HG02763 (cell line): ENCODE measurements at regions not wholly inside any gene's neighbourhood (a gene's known extent, or its start where the extent isn't known, plus 50 kb on each side); places are given as distances from the start of the nearest gene placed in this dataset.
"Not testable (repeated sequence)": the region's sequence is repeated elsewhere in the genome, so short reads cannot be mapped to it uniquely, and the experiment has no call there.

ENCODE experiments used
- ATAC-seq: cut with Tn5 transposase; IDR thresholded peaks from one replicate; pipeline ENCODE4 v1.9.1; 2021; ENCODE audit warnings: mild to moderate bottlenecking, moderate library complexity; ENCODE audit not compliant: unreplicated experiment

DNA sequence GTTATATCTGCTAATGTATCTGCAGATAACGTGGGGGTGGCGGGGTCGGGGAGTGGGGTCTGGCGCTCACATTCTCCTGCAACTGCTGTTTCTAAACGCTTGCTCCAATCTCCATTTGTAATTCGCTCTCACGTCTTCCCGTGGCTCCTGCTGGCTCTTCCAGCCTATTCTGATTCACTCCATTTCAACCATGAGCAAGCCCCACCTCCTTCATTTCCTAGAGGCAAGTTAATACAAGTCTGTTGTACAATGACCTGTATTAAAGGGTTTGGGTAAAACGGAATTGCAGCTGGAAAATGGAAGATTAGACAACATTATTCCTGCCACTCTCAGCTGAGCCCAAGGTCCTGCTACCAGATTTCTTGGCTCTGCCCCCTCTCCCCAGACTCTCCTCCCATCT, 132.3 kb downstream of the CSNK2A3 start:
- ATAC-seq: no peak

DNA sequence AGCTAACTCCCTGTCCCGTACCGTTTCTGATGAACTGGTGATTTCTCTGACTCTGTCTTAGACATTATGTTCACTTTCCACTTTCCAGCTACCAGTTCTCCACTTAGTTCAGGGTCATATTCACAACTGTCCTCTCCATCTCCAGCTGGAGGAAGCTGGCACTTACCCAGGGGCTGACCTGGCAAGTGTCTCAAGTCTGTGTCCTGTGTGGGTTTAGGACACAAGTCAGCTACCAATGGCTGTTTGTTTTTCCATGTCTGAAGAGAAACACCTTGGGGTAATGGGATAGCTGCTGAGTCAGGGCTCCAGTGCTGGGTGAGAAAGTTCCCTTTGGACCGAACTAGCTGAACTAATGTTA, 134.4 kb downstream of the CSNK2A3 start:
- no peak for ATAC-seq

DNA sequence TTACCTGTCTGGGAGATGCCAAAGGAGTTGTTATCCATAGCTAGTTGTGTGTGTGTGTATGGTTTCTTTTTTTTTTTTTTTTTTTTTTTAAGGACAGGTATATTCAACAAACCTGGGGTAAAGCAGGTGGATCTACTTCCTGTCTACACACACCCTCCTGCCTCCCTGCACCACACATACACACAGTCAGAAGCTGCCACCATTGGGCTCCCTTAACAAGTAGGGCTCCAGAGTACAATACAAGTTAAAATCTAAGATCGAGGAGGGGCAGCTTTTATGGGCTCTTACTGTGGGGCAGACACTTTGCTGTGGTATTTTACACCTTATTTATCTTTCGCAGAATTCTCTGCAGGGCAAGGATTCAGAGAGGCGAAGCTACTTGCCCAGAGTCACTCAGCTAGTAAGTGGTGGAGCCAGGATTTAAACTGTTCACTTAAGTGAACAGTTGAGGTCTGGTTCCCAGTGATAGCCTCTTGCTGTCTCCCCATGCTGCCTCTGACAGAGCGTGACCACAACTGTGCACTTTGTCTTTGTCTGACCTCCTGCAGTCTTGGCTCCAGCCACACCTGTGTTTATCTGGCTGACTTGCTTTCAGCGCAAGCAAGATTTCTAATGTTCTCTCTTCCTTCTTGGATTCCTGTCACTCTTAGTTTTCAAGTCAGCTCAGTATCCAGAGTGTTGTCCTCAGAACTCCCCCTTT, 135.0 kb downstream of the CSNK2A3 start:
- no peak for ATAC-seq

DNA sequence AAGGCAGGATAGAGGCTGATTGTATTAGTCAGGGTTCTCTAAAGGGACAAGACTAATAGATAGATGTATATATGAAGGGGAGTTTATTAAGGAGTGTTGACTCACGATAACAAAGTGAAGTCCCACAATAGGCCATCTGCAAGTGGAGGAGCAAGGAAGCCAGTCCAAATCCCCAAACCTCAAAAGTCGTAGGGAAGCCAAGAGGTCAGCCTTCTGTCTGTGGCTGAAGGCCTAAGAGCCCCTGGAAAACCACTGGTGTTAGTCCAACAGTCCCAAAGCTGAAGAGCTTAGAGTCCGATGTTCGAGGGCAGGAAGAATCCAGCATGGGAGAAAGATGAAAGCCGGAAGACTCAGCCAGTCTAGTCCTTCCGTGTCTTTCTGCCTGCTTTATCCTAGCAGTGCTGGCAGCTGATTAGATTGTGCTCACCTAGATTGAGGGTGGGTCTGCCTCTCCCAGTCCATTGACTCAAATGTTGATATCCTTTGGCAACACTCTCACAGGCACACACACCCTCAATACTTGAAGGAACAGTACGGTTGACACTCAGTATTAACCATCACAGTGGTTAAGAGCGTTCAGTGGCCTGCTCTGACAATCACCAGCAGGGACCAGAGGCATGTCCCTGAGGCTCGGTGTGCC, 135.6 kb downstream of the CSNK2A3 start:
- no peak for ATAC-seq

DNA sequence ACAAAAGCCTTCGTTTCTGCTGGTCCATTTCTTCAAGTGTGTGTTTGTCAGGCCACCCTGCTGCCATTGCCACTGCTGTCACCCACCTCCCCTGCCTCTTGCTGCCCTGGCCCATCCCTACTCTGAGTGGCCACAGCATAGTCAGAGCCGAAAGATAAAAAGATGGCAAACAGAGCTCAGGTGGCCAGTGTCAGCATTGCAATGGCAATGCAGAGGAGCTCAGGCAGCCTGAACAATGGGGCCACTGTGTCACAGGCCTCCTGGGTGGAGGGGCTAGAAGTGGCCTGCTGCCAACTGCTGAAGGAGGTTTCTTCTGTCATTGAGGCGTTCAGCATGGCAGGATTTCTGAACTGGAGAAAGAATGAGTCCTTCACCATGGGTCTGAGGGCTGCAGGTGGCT, 137.1 kb downstream of the CSNK2A3 start:
- ATAC-seq: no peak

DNA sequence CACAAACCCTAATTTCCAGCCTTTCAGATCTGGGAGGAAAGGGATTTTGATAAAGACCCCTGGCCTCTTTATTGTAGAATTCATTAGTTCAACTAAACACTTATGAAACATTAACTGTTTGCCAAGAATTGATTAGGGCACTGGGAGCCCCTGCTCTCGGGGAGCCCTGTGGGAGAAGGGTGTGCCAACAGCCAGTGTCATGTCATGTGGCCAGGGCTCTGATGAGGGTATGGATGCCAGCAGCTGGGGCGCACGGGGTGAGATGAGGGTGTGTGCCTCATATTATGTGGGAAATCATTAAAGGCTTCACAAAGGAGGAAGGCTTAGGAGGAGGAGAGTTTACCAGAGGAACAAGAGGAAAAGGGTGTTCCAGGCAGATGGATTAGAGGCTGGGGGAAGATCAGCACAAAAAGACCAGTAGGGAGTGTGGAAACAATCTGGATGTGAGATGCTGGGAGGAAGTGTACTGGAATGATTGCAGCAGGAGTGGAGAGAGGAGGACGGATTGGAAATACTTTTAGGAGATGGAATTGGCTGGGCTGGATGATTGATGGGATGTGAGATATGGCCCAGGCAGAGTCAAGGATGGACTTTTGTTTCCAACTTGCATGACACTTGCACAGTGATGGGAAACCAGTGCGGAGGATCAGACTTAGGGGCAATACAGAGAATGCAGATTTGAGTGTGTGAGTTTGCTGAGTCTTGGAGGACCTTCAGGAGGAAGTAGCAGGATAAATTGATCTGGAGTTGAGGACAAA, 137.8 kb downstream of the CSNK2A3 start:
- ATAC-seq: no peak

DNA sequence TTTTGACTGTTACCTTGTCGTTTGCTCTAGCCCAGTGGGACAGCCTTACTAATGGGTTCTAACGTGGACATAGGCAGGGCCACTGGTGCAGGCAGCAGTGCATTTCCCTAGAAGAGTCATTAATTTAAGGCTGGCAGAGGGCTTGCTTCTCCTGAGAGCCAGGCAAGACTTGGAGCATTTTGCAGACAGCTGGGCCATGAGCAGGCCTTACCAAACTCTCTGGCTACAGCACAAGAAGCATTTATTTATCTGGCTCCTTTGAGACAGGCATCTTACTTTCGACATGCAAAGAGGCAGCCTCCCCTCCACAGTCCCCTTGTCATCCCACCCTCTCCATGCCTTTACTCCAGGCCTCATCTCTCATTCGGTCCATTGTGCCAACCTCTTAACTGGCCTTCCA, 139.9 kb downstream of the CSNK2A3 start:
- ATAC-seq: no peak

DNA sequence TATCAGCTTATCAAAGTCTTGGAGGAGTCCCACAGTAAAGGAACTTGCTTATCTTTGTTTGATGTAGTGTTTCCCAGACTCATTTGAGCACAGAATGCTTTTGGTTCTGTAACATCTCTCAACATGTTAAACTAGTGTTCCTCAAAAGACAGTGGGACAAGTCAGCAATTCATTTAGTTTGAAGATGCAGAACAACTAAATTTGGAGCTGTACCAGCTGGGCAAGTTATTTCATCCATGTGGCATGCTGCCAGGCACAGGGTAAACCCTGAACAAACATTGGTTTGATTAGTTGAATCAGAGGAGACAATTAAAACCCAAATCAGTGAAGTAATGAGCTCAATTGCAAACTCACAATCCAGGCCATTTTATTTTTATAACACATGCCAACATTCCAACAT, 141.2 kb downstream of the CSNK2A3 start:
- no peak for ATAC-seq

DNA sequence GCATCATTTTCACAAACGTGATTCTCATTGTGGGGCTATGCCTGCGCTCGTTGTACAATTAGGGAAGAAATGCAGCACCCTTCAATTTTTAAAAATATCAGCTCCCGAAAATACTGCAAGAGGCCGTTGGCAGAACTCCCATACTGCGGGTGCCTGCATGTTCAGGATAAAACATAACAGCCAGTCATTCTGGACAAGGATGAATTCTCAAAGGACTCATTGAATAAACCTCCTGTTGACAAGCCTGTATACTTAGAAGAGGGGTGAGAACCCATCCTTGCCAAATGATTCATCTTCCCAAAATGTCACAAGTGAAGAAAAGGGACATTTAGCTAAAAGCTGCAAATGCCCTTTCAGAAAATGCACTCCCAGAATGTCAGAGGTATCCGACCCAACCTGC, 141.9 kb downstream of the CSNK2A3 start:
- no peak for ATAC-seq

DNA sequence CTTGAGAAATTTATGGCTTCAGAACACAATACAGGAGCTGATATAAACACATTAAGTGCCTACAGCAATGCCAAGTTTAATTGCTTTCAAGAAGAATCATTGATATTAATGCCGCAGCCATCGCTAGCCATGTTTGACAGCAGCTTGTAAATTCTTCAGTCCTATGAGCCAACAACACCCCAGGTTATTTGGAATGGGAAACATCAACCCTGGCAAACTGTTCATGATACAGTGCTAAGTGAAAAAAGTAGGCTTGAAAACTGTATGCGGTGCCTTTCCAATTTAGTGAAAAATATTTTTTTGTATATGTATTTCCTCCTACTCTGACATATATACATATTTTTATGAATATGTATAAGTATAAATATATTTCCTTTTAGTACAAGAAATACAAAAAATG, 142.6 kb downstream of the CSNK2A3 start:
- no peak for ATAC-seq

DNA sequence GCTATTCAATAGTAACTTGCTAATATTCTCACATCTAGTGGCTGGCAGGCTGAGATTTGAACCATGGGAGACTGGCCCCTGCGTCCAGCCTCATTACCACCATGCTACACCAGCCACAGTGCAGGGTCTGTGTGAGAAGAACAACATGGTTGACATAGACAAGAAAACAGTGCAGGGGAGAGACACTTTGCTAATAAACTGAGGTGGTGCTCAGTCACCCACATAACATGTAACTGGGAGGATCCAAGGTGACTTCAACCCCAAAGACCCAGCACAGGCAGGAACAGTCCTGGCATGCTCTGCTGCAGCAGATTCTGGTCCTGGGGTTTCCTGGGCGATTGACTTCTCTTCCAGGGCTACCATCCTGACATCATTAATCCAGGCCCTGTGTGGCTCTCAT, 143.1 kb downstream of the CSNK2A3 start:
- no peak for ATAC-seq

DNA sequence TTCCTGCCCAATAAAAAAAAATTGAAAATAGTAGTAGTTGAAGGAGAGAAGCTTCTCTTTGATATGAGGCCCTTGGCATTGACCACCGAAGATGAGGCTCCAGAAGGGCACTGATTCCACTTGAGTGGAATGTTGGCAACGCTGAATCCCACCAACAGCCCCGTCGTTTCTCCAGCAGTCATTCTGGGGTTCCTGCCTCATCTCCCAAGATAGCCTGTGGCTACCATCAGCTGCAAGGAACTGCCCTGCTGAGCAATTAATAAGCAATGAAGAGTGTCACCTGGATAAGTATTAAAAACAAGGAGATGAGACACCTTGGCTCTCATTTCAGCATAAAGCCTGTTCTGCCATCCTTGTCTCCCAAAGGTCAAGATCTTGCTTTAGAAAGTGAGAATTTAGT, 144.1 kb downstream of the CSNK2A3 start:
- ATAC-seq: no peak

DNA sequence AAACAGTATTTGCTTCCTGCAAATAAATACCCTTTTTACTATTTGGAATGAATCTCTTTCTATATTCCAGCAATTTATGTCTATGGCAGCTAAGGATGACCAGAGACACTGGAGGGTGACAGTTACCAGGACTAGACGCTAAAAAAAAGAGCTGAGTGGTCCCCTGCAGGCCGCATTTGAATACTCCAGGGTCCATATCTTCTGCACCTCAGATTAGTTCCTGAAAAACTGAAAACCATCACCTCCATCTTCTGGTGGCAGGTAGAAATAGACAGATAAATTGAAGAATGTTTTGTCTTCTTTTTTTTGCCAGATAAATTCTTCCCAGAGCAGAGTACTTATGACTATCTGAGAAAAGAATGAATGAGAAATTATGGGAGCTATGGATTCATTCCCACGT, 145.6 kb downstream of the CSNK2A3 start:
- no peak for ATAC-seq

DNA sequence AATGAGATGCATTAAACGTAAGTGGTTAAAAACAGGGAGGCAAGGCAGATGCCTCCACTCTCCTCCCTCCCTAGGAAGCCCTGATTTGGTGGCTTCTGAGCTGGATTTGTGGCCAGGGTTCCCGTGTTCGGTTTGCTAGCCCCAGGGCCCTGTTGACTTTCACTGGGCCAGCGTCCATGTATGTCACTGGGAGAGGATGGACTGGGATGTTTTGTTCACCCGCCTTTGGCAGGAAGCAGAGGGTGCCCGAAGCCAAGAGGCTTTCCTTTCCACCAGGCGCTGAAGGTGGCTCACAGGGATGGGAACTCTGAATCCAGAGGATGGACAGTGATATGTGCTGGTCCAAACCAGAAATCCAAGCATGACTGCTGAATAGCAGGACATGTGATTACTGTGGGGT, 146.6 kb downstream of the CSNK2A3 start:
- ATAC-seq: no peak

DNA sequence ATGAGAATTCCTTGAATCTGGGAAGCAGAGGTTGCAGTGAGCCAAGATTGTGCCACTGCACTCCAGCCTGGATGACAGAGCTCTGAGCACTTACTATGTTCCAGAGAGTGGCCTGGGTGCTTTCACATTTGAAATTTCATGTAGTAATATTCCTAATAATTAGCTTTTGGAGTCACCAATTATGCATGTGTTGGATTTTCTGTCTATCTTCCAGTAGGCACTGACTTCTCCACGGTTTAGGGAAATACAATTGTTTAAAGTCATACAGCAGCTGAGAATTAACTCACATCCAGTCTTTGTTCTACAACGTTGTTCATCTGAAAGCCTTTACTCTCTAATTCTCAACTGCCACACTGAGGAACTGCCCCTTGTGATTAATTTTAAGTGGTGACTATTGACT, 150.2 kb downstream of the CSNK2A3 start:
- no peak for ATAC-seq

DNA sequence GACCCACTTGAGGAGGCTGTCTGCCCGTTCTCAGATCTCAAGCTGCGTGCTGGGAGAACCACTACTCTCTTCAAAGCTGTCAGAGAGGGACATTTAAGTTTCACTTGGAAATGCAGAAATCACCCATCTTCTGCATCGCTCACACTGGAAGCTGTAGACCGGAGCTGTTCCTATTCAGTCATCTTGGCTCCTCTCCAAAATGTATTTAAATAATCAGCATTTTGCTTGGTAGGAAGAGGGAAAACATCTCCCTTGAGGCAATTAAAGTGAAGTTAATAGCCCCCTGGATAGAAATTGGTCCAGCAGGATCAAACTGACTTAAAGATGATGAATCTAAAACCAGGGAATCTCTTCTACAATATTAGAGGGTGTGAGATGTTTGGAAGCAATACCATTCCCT, 151.7 kb downstream of the CSNK2A3 start:
- ATAC-seq: not testable (repeated sequence)

DNA sequence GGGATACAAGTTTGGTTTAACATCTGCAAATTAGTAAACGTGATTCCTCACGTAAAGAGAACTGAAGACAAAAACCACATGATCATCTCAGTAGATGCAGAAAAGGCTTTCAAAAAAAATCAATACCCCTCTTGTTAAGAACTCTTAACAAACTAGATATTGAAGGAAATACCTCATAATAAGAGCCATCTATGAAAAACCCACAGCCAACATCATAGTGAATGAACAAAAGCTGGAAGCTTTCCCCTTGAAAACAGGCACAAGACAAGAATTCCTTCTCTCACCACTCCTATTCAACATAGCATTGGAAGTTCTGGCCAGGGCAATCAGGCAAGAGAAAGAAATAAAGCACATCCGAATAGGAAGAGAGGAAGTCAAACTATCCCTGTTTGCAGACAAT, 160.5 kb downstream of the CSNK2A3 start:
- ATAC-seq: no peak

DNA sequence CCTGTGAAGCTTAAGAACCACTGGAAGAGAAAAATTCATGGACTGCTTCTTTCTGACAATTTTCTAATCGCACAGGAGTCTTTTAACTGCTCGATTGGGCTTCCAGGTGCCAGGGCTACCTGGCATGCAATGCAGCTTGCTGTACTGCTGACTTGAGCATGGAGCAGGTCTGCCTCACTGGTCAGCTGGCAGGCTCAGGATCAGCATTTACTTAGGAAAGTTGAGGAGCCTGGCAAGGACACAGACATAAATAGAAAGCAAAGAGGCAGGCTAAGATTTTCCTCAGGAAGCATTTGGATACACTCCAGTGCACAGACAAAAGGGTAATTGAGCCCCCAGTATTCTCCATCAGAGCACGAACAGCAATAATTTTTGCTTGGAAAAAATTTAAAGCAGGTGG, 163.5 kb downstream of the CSNK2A3 start:
- ATAC-seq: no peak

DNA sequence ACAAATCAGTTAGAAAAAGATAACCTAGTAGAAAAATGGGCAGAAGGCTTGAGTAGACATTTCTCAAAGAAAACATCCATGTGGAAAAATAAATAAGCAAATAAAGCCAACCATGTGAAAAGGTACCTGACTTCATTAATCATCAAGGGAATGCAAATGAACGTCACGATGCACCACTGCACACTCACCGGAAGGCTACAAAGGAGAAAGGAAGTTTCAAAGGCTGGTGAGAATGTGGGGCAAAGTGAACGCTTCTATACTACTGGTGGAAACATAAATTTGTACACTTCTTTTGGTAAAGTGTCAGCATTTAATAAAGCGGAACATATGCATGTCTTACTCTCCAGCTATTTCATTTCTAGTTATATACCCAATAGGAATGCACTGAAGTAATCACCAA, 166.8 kb downstream of the CSNK2A3 start:
- no peak for ATAC-seq

DNA sequence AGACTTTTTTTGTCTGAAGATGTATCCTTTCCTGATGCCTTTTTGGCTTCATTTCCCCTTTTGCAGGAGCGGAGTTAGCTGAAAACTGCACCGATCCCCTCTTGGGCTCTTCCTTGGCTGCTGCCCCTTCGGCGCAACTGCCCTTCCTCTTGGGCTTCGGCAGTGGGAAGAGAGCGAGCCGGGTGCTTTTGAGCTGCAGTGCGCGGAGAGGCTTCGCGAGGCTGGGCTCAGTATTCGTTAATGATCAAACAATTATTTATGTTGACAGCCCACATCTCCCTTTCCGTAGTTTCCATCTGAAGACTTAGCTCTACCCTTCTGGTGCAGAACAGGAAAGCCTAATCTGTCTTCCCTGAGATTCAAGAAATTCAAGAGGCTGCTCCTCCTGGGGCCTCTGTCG, 170.8 kb downstream of the CSNK2A3 start:
- no peak for ATAC-seq

DNA sequence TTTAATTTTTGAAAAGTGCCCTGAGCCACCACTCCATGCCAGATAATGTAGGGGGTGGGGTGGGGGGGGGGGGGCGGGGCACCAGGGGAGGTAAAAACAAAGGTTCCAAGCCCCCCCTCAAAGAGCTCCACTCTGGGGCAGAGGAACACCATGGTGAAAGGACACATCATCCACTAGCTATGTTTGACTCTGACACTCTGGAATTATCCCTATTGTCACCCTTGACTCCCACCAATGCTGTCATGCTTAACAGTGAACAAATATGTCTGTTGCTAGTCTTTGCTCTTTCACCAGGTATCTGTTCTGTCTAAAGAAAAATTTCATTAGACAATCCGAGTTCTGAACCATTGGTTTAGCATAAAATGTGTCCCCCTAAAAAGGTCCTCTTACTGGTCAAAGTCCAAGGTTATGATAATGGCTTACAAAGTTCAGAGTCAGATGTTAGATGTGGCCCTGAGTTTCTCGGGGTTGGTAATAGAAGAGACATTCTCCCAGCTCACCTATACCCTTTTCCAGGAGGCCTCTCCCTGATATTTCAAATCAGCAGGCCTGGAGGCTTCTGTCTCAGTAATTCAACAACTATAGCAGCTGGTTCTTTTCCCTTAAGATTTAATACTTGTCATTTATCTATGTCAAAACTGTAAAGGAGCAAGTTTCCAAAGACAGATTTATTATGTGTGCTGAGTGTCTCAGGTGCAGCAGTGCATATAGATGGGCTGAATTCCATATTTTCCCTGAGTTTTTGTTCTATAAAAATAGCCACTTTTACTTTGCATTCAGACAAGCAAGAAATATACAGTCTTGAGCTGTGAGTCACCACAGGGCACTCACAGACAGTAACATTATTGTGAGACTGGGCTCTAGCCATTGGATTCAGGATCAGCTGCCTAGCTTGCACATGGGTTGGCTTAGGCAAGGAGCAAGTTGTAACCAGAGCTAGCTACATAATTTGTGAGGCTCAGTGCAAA, 174.1 kb downstream of the CSNK2A3 start:
- ATAC-seq: no peak
